ENCODE measurements at regions not wholly inside any gene's neighbourhood (a gene's known extent, or its start where the extent isn't known, plus 50 kb on each side); places are given as distances from the start of the nearest gene placed in this dataset.

GRCh38 chr18:45467945-45468344 is 147.3 kb upstream of the SLC14A2 start:
- peaks cover 0 to 2% of the 10 kb centered on the region in 2 donors for H3K27me3 ChIP-seq (ENCODE audit: control insufficient read depth in 1 of 2, insufficient read depth in 2 of 2, low read length in 1 of 2)

GRCh38 chr18:45478889-45479288 is 136.4 kb upstream of the SLC14A2 start:
- no peaks in the 10 kb centered on the region for H3K27me3 ChIP-seq (ENCODE audit: control insufficient read depth in 1 of 2, insufficient read depth in 2 of 2, low read length in 1 of 2)
- ATAC-seq (ENCODE audit: low FRiP score): no peak
- intact Hi-C loops (cut with DNase I): no loop called here

More at GRCh38 chr18:45467945-45468344, 147.3 kb upstream of the SLC14A2 start:
- Histone ChIP-seq H3K36me3 (ENCODE audit: control insufficient read depth in 1 of 2, insufficient read depth in 2 of 2, low read length in 1 of 2) (no peaks in the 10 kb centered on the region), H3K4me3 (ENCODE audit: low read length in 2 of 2) (no peak overlapping the region), H3K27ac (ENCODE audit: low read depth in 1 of 2, low read length in 2 of 2) (no peak overlapping the region), H3K4me1 (ENCODE audit: control insufficient read depth in 1 of 2, insufficient read depth in 2 of 2, low read length in 2 of 2) (no peaks in the 10 kb centered on the region), H3K9me3 (ENCODE audit: control insufficient read depth, low read length) (no peaks in the 10 kb centered on the region)
- ATAC-seq (ENCODE audit: low FRiP score) (no peak), DNase-seq (no peak)
- WGBS, 2 donors: 71 to 77% methylated on average over 2 of the region's 2 CpGs
- intact Hi-C loops (cut with DNase I): no loop called here

GRCh38 chr18:45480219-45481015 is 134.9 kb upstream of the SLC14A2 start:
- intact Hi-C loops (cut with DNase I): no loop called here
- Histone ChIP-seq H3K27ac (ENCODE audit: low read depth in 1 of 2, low read length in 2 of 2) (no peak overlapping the region), H3K4me3 (ENCODE audit: low read length in 2 of 2) (no peak overlapping the region), H3K36me3 (ENCODE audit: control insufficient read depth in 1 of 2, insufficient read depth in 2 of 2, low read length in 1 of 2) (no peaks in the 10 kb centered on the region), H3K9me3 (ENCODE audit: control insufficient read depth, low read length) (no peaks in the 10 kb centered on the region), H3K27me3 (ENCODE audit: control insufficient read depth in 1 of 2, insufficient read depth in 2 of 2, low read length in 1 of 2) (no peaks in the 10 kb centered on the region), H3K4me1 (ENCODE audit: control insufficient read depth in 1 of 2, insufficient read depth in 2 of 2, low read length in 2 of 2) (peaks cover 0 to 3% of the 10 kb centered on the region in 2 donors)
- no peak for DNase-seq
- ATAC-seq (ENCODE audit: low FRiP score): no peak
- WGBS, 2 donors: 88 to 95% methylated on average over 1 of the region's 1 CpG

More at GRCh38 chr18:45478889-45479288, 136.4 kb upstream of the SLC14A2 start:
- Histone ChIP-seq H3K9me3 (ENCODE audit: control insufficient read depth, low read length) (no peaks in the 10 kb centered on the region), H3K27ac (ENCODE audit: low read depth in 1 of 2, low read length in 2 of 2) (no peak overlapping the region), H3K4me3 (ENCODE audit: low read length in 2 of 2) (no peak overlapping the region), H3K36me3 (ENCODE audit: control insufficient read depth in 1 of 2, insufficient read depth in 2 of 2, low read length in 1 of 2) (no peaks in the 10 kb centered on the region), H3K4me1 (ENCODE audit: control insufficient read depth in 1 of 2, insufficient read depth in 2 of 2, low read length in 2 of 2) (peaks cover 0 to 3% of the 10 kb centered on the region in 2 donors)
- DNase-seq: no peak
- WGBS, 2 donors: 88 to 90% methylated on average over 3 of the region's 3 CpGs

GRCh38 chr18:45481821-45482220 is 133.5 kb upstream of the SLC14A2 start:
- intact Hi-C loops (cut with DNase I): no loop called here
- DNase-seq (no peak), ATAC-seq (ENCODE audit: low FRiP score) (no peak)
- no peak overlapping the region for H3K27ac ChIP-seq (ENCODE audit: low read depth in 1 of 2, low read length in 2 of 2)
- peaks cover 0 to 3% of the 10 kb centered on the region in 2 donors for H3K4me1 ChIP-seq (ENCODE audit: control insufficient read depth in 1 of 2, insufficient read depth in 2 of 2, low read length in 2 of 2)
- H3K9me3 ChIP-seq (ENCODE audit: control insufficient read depth, low read length): no peaks in the 10 kb centered on the region
- no peak overlapping the region for H3K4me3 ChIP-seq (ENCODE audit: low read length in 2 of 2)
- H3K27me3 ChIP-seq (ENCODE audit: control insufficient read depth in 1 of 2, insufficient read depth in 2 of 2, low read length in 1 of 2): no peaks in the 10 kb centered on the region
- H3K36me3 ChIP-seq (ENCODE audit: control insufficient read depth in 1 of 2, insufficient read depth in 2 of 2, low read length in 1 of 2): no peaks in the 10 kb centered on the region
- 4 to 8% methylated on average over 2 of the region's 2 CpGs for WGBS, 2 donors

- H3K36me3 ChIP-seq (ENCODE audit: control insufficient read depth in 1 of 2, insufficient read depth in 2 of 2, low read length in 1 of 2): no peaks in the 10 kb centered on the region
- ATAC-seq (ENCODE audit: low FRiP score) (no peak), DNase-seq (no peak)
- intact Hi-C loops (cut with DNase I): no loop called here
- H3K4me1 ChIP-seq (ENCODE audit: control insufficient read depth in 1 of 2, insufficient read depth in 2 of 2, low read length in 2 of 2): peaks cover 0 to 3% of the 10 kb centered on the region in 2 donors
- no peaks in the 10 kb centered on the region for H3K9me3 ChIP-seq (ENCODE audit: control insufficient read depth, low read length)
- no peak overlapping the region for H3K27ac ChIP-seq (ENCODE audit: low read depth in 1 of 2, low read length in 2 of 2)
- no peaks in the 10 kb centered on the region for H3K27me3 ChIP-seq (ENCODE audit: control insufficient read depth in 1 of 2, insufficient read depth in 2 of 2, low read length in 1 of 2)
- no peak overlapping the region for H3K4me3 ChIP-seq (ENCODE audit: low read length in 2 of 2)
- WGBS, 2 donors: 22 to 26% methylated on average over 1 of the region's 1 CpG
These were observed 133.0 kb upstream of the SLC14A2 start for GRCh38 chr18:45482286-45482685.

GRCh38 chr18:45487581-45487980 is 127.7 kb upstream of the SLC14A2 start:
- intact Hi-C loops (cut with DNase I): no loop called here
- DNase-seq: no peak
- no peak for ATAC-seq (ENCODE audit: low FRiP score)

GRCh38 chr18:45488645-45489044 is 126.6 kb upstream of the SLC14A2 start:
- DNase-seq: no peak
- no peaks in the 10 kb centered on the region for H3K9me3 ChIP-seq (ENCODE audit: control insufficient read depth, low read length)
- H3K4me3 ChIP-seq (ENCODE audit: low read length in 2 of 2): no peak overlapping the region
- no peaks in the 10 kb centered on the region for H3K27me3 ChIP-seq (ENCODE audit: control insufficient read depth in 1 of 2, insufficient read depth in 2 of 2, low read length in 1 of 2)
- intact Hi-C loops (cut with DNase I): no loop called here
- WGBS, 2 donors: 30 to 32% methylated on average over 3 of the region's 3 CpGs
- no peak for ATAC-seq (ENCODE audit: low FRiP score)
- no peak overlapping the region for H3K27ac ChIP-seq (ENCODE audit: low read depth in 1 of 2, low read length in 2 of 2)
- H3K36me3 ChIP-seq (ENCODE audit: control insufficient read depth in 1 of 2, insufficient read depth in 2 of 2, low read length in 1 of 2): no peaks in the 10 kb centered on the region
- no peaks in the 10 kb centered on the region for H3K4me1 ChIP-seq (ENCODE audit: control insufficient read depth in 1 of 2, insufficient read depth in 2 of 2, low read length in 2 of 2)

More at GRCh38 chr18:45487581-45487980, 127.7 kb upstream of the SLC14A2 start:
- H3K4me1 ChIP-seq (ENCODE audit: control insufficient read depth in 1 of 2, insufficient read depth in 2 of 2, low read length in 2 of 2): no peaks in the 10 kb centered on the region
- no peaks in the 10 kb centered on the region for H3K27me3 ChIP-seq (ENCODE audit: control insufficient read depth in 1 of 2, insufficient read depth in 2 of 2, low read length in 1 of 2)
- no peak overlapping the region for H3K27ac ChIP-seq (ENCODE audit: low read depth in 1 of 2, low read length in 2 of 2)
- no peaks in the 10 kb centered on the region for H3K36me3 ChIP-seq (ENCODE audit: control insufficient read depth in 1 of 2, insufficient read depth in 2 of 2, low read length in 1 of 2)
- 83 to 90% methylated on average over 3 of the region's 3 CpGs for WGBS, 2 donors
- no peak overlapping the region for H3K4me3 ChIP-seq (ENCODE audit: low read length in 2 of 2)
- H3K9me3 ChIP-seq (ENCODE audit: control insufficient read depth, low read length): no peaks in the 10 kb centered on the region

GRCh38 chr18:45493830-45494229 is 121.4 kb upstream of the SLC14A2 start:
- WGBS, 2 donors: 92 to 99% methylated on average over 2 of the region's 2 CpGs
- no peaks in the 10 kb centered on the region for H3K9me3 ChIP-seq (ENCODE audit: control insufficient read depth, low read length)

GRCh38 chr18:45494811-45495210 is 120.5 kb upstream of the SLC14A2 start:
- intact Hi-C loops (cut with DNase I): no loop called here
- Histone ChIP-seq H3K27ac (ENCODE audit: low read depth in 1 of 2, low read length in 2 of 2) (no peak overlapping the region), H3K9me3 (ENCODE audit: control insufficient read depth, low read length) (no peaks in the 10 kb centered on the region), H3K4me3 (ENCODE audit: low read length in 2 of 2) (no peak overlapping the region), H3K36me3 (ENCODE audit: control insufficient read depth in 1 of 2, insufficient read depth in 2 of 2, low read length in 1 of 2) (no peaks in the 10 kb centered on the region), H3K27me3 (ENCODE audit: control insufficient read depth in 1 of 2, insufficient read depth in 2 of 2, low read length in 1 of 2) (no peaks in the 10 kb centered on the region), H3K4me1 (ENCODE audit: control insufficient read depth in 1 of 2, insufficient read depth in 2 of 2, low read length in 2 of 2) (no peaks in the 10 kb centered on the region)
- ATAC-seq (ENCODE audit: low FRiP score) (no peak), DNase-seq (no peak)
- WGBS, 2 donors: 92 to 93% methylated on average over 6 of the region's 6 CpGs

More at GRCh38 chr18:45493830-45494229, 121.4 kb upstream of the SLC14A2 start:
- H3K4me1 ChIP-seq (ENCODE audit: control insufficient read depth in 1 of 2, insufficient read depth in 2 of 2, low read length in 2 of 2): no peaks in the 10 kb centered on the region
- no peak overlapping the region for H3K27ac ChIP-seq (ENCODE audit: low read depth in 1 of 2, low read length in 2 of 2)
- no peak for ATAC-seq (ENCODE audit: low FRiP score)
- no peak overlapping the region for H3K4me3 ChIP-seq (ENCODE audit: low read length in 2 of 2)
- H3K36me3 ChIP-seq (ENCODE audit: control insufficient read depth in 1 of 2, insufficient read depth in 2 of 2, low read length in 1 of 2): no peaks in the 10 kb centered on the region
- no peak for DNase-seq
- intact Hi-C loops (cut with DNase I): no loop called here
- no peaks in the 10 kb centered on the region for H3K27me3 ChIP-seq (ENCODE audit: control insufficient read depth in 1 of 2, insufficient read depth in 2 of 2, low read length in 1 of 2)

All from aorta (tissue), 5 donors.